ENCODE measurements at regions not wholly inside any gene's neighbourhood (a gene's known extent, or its start where the extent isn't known, plus 50 kb on each side); places are given as distances from the start of the nearest gene placed in this dataset.

- Histone ChIP-seq H3K4me3 (ENCODE audit: low read length) (no peak overlapping the region), H3K4me1 (ENCODE audit: insufficient read depth, low read length) (no peaks in the 10 kb centered on the region), H3K9me3 (ENCODE audit: control insufficient read depth in 1 of 2, insufficient read depth in 1 of 2, low read length in 2 of 2) (peaks cover 0 to 3% of the 10 kb centered on the region in 2 experiments), H3K27ac (ENCODE audit: low read depth in 1 of 2, low read length in 2 of 2) (no peak overlapping the region), H3K36me3 (ENCODE audit: insufficient read depth, low read length) (no peaks in the 10 kb centered on the region), H3K27me3 (ENCODE audit: control insufficient read depth in 1 of 2, insufficient read depth in 2 of 2, low read length in 2 of 2) (no peaks in the 10 kb centered on the region)
- intact Hi-C loops (cut with DNase I, micrococcal nuclease), result no loop called here
- no peaks in the 10 kb centered on the region for H3K27me3 Mint-ChIP-seq
- no peak for ATAC-seq (ENCODE audit: poor library complexity)
- ChIA-PET CTCF (interaction anchor here (1.1 kb wide), 1 partner anchor 13 kb away, joined by 4 read pairs; no protein-coding TSS in a partner anchor), POLR2A (no interaction called here)
- no peaks in the 10 kb centered on the region for H3K36me3 Mint-ChIP-seq (ENCODE audit: low read depth)
- no peak overlapping the region for H3K4me3 Mint-ChIP-seq
- H3K9me3 Mint-ChIP-seq, result peaks cover 5% of the 10 kb centered on the region
- H3K4me1 Mint-ChIP-seq (ENCODE audit: low read depth), result no peaks in the 10 kb centered on the region
- DNase-seq, result no peak
- no peak overlapping the region for H3K27ac Mint-ChIP-seq
- TF ChIP-seq CTCF (IDR thresholded peaks at IDR 0.05), result no peak
Measured at GRCh38 chr7:46282155-46282554, 361.1 kb upstream of the IGFBP3 start.

GRCh38 chr7:46281071-46281470, 360.0 kb upstream of the IGFBP3 start:
- Mint-ChIP-seq H3K4me1 (ENCODE audit: low read depth) (no peaks in the 10 kb centered on the region), H3K36me3 (ENCODE audit: low read depth) (no peaks in the 10 kb centered on the region), H3K4me3 (no peak overlapping the region), H3K9me3 (peaks cover 5% of the 10 kb centered on the region), H3K27me3 (no peaks in the 10 kb centered on the region), H3K27ac (no peak overlapping the region)
- intact Hi-C loops (cut with DNase I, micrococcal nuclease), result no loop called here
- TF ChIP-seq CTCF (IDR thresholded peaks at IDR 0.05), result no peak
- peaks cover 0 to 3% of the 10 kb centered on the region in 2 experiments for H3K9me3 ChIP-seq (ENCODE audit: control insufficient read depth in 1 of 2, insufficient read depth in 1 of 2, low read length in 2 of 2)
- POLR2A ChIA-PET, result no interaction called here
- no peaks in the 10 kb centered on the region for H3K27me3 ChIP-seq (ENCODE audit: control insufficient read depth in 1 of 2, insufficient read depth in 2 of 2, low read length in 2 of 2)
- ATAC-seq (ENCODE audit: poor library complexity), result no peak
- no peaks in the 10 kb centered on the region for H3K4me1 ChIP-seq (ENCODE audit: insufficient read depth, low read length)
- H3K36me3 ChIP-seq (ENCODE audit: insufficient read depth, low read length), result no peaks in the 10 kb centered on the region
- H3K27ac ChIP-seq (ENCODE audit: low read depth in 1 of 2, low read length in 2 of 2), result no peak overlapping the region
- H3K4me3 ChIP-seq (ENCODE audit: low read length), result no peak overlapping the region
- DNase-seq, result no peak
- CTCF ChIA-PET, result interaction anchor here (1.1 kb wide), 1 partner anchor 12 kb away, joined by 4 read pairs; no protein-coding TSS in a partner anchor

GRCh38 chr7:46279290-46279689, 358.2 kb upstream of the IGFBP3 start:
- Histone ChIP-seq H3K4me1 (ENCODE audit: insufficient read depth, low read length) (no peaks in the 10 kb centered on the region), H3K27me3 (ENCODE audit: control insufficient read depth in 1 of 2, insufficient read depth in 2 of 2, low read length in 2 of 2) (no peaks in the 10 kb centered on the region), H3K27ac (ENCODE audit: low read depth in 1 of 2, low read length in 2 of 2) (no peak overlapping the region), H3K9me3 (ENCODE audit: control insufficient read depth in 1 of 2, insufficient read depth in 1 of 2, low read length in 2 of 2) (peaks cover 0 to 3% of the 10 kb centered on the region in 2 experiments), H3K4me3 (ENCODE audit: low read length) (no peak overlapping the region), H3K36me3 (ENCODE audit: insufficient read depth, low read length) (no peaks in the 10 kb centered on the region)
- H3K27me3 Mint-ChIP-seq, result no peaks in the 10 kb centered on the region
- ATAC-seq (ENCODE audit: poor library complexity), result no peak
- ChIA-PET POLR2A (no interaction called here), CTCF (no interaction called here)
- no peaks in the 10 kb centered on the region for H3K36me3 Mint-ChIP-seq (ENCODE audit: low read depth)
- no peak overlapping the region for H3K4me3 Mint-ChIP-seq
- no peak overlapping the region for H3K27ac Mint-ChIP-seq
- peaks cover 5% of the 10 kb centered on the region for H3K9me3 Mint-ChIP-seq
- no peak for DNase-seq
- no peaks in the 10 kb centered on the region for H3K4me1 Mint-ChIP-seq (ENCODE audit: low read depth)
- TF ChIP-seq CTCF (IDR thresholded peaks at IDR 0.05), result no peak
- intact Hi-C loops (cut with DNase I, micrococcal nuclease), result no loop called here

Data from CD4-positive, alpha-beta T cell (primary cell).